HG02870 (cell line): ENCODE measurements at regions not wholly inside any gene's neighbourhood (a gene's known extent, or its start where the extent isn't known, plus 50 kb on each side); places are given as distances from the start of the nearest gene placed in this dataset.
"Not testable (repeated sequence)": the region's sequence is repeated elsewhere in the genome, so short reads cannot be mapped to it uniquely, and the experiment has no call there.

Experiments
- ATAC-seq: cut with Tn5 transposase; IDR thresholded peaks from one replicate; pipeline ENCODE4 v1.9.1; 2021; ENCODE audit warnings: mild to moderate bottlenecking, moderate library complexity; ENCODE audit not compliant: unreplicated experiment

- ATAC-seq = no peak
Observed at GRCh38 chr12:42030588-42030987, 114.1 kb downstream of the GXYLT1 start.

- ATAC-seq = no peak
Observed at GRCh38 chr12:42027546-42027945, 117.1 kb downstream of the GXYLT1 start.

GRCh38 chr12:42024495-42024830, 120.2 kb downstream of the GXYLT1 start:
- ATAC-seq = no peak

- peak; percentile 91 for ATAC-seq
Observed at GRCh38 chr12:42023733-42024494, 120.8 kb downstream of the GXYLT1 start.

- ATAC-seq = not testable (repeated sequence)
Observed at GRCh38 chr12:42021937-42022336, 122.7 kb downstream of the GXYLT1 start.

GRCh38 chr12:42021469-42021868, 123.2 kb downstream of the GXYLT1 start:
- ATAC-seq = no peak

- no peak for ATAC-seq
Observed at GRCh38 chr12:42020226-42020625, 124.4 kb downstream of the GXYLT1 start.

- ATAC-seq = no peak
Observed at GRCh38 chr12:42019746-42020145, 124.9 kb downstream of the GXYLT1 start.

GRCh38 chr12:42017051-42017450, 127.6 kb downstream of the GXYLT1 start:
- peak; percentile 44 for ATAC-seq

- ATAC-seq = no peak
Observed at GRCh38 chr12:42015051-42015461, 129.6 kb downstream of the GXYLT1 start.

GRCh38 chr12:42012501-42012900, 132.2 kb downstream of the GXYLT1 start:
- ATAC-seq = not testable (repeated sequence)

- ATAC-seq = no peak
Observed at GRCh38 chr12:42010715-42011114, 134.0 kb downstream of the GXYLT1 start.

GRCh38 chr12:42010257-42010656, 134.4 kb downstream of the GXYLT1 start:
- ATAC-seq = no peak

GRCh38 chr12:42008996-42009395, 135.7 kb downstream of the GXYLT1 start:
- ATAC-seq = no peak

- no peak for ATAC-seq
Observed at GRCh38 chr12:42003031-42003430, 141.6 kb downstream of the GXYLT1 start.

GRCh38 chr12:42002563-42002962, 142.1 kb downstream of the GXYLT1 start:
- ATAC-seq = no peak

- no peak for ATAC-seq
Observed at GRCh38 chr12:41998436-41998835, 146.2 kb downstream of the GXYLT1 start.

- no peak for ATAC-seq
Observed at GRCh38 chr12:41993283-41993682, 151.4 kb downstream of the GXYLT1 start.

GRCh38 chr12:41992692-41993215, 151.9 kb downstream of the GXYLT1 start:
- ATAC-seq = no peak

- ATAC-seq = no peak
Observed at GRCh38 chr12:41992022-41992421, 152.7 kb downstream of the GXYLT1 start.

- no peak for ATAC-seq
Observed at GRCh38 chr12:41988715-41989114, 156.0 kb downstream of the GXYLT1 start.

- not testable (repeated sequence) for ATAC-seq
Observed at GRCh38 chr12:41986513-41986912, 158.2 kb downstream of the GXYLT1 start.

- no peak for ATAC-seq
Observed at GRCh38 chr12:41983856-41984255, 160.8 kb downstream of the GXYLT1 start.
